ENCODE measurements at regions not wholly inside any gene's neighbourhood (a gene's known extent, or its start where the extent isn't known, plus 50 kb on each side); places are given as distances from the start of the nearest gene placed in this dataset.

GRCh38 chr2:8363161-8363560, 318.7 kb upstream of the ID2 start:
- TF ChIP-seq POLR2A (IDR thresholded peaks at IDR 0.05): no peak
- no peak for TF ChIP-seq EP300 (IDR thresholded peaks at IDR 0.05)
- no peak for TF ChIP-seq CTCF (IDR thresholded peaks at IDR 0.05)
- TF ChIP-seq POLR2AphosphoS5 (IDR thresholded peaks at IDR 0.05): no peak
- Histone ChIP-seq H3K9me3 (no peaks in the 10 kb centered on the region), H3K27me3 (no peaks in the 10 kb centered on the region), H3K27ac (no peak overlapping the region), H3K36me3 (no peaks in the 10 kb centered on the region), H3K4me3 (no peak overlapping the region), H3K4me1 (no peaks in the 10 kb centered on the region)
- intact Hi-C loops (cut with DNase I): no loop called here
- no peak for DNase-seq
- 93 to 95% methylated on average over 6 of the region's 6 CpGs for WGBS, 2 donors

GRCh38 chr2:8364668-8365067, 317.2 kb upstream of the ID2 start:
- intact Hi-C loops (cut with DNase I): no loop called here
- 31 to 68% methylated on average over 1 of the region's 1 CpG for WGBS, 2 donors
- Histone ChIP-seq H3K27ac (no peak overlapping the region), H3K4me3 (no peak overlapping the region), H3K36me3 (no peaks in the 10 kb centered on the region), H3K4me1 (no peaks in the 10 kb centered on the region), H3K27me3 (no peaks in the 10 kb centered on the region), H3K9me3 (no peaks in the 10 kb centered on the region)
- no peak for TF ChIP-seq EP300 (IDR thresholded peaks at IDR 0.05)
- TF ChIP-seq POLR2A (IDR thresholded peaks at IDR 0.05): no peak
- TF ChIP-seq CTCF (IDR thresholded peaks at IDR 0.05): no peak
- no peak for TF ChIP-seq POLR2AphosphoS5 (IDR thresholded peaks at IDR 0.05)
- DNase-seq: no peak

GRCh38 chr2:8365331-8365910, 316.4 kb upstream of the ID2 start:
- TF ChIP-seq EP300 (IDR thresholded peaks at IDR 0.05): no peak
- no peak for TF ChIP-seq POLR2A (IDR thresholded peaks at IDR 0.05)
- TF ChIP-seq POLR2AphosphoS5 (IDR thresholded peaks at IDR 0.05): no peak
- TF ChIP-seq CTCF (IDR thresholded peaks at IDR 0.05): no peak
- H3K4me1 ChIP-seq: no peaks in the 10 kb centered on the region
- H3K36me3 ChIP-seq: no peaks in the 10 kb centered on the region
- no peak for DNase-seq
- WGBS, 2 donors: 96 to 97% methylated on average over 16 of the region's 16 CpGs
- no peaks in the 10 kb centered on the region for H3K9me3 ChIP-seq
- H3K4me3 ChIP-seq: no peak overlapping the region
- no peaks in the 10 kb centered on the region for H3K27me3 ChIP-seq
- no peak overlapping the region for H3K27ac ChIP-seq
- intact Hi-C loops (cut with DNase I): no loop called here

GRCh38 chr2:8367833-8368232, 314.0 kb upstream of the ID2 start:
- Histone ChIP-seq H3K4me3 (no peak overlapping the region), H3K27ac (no peak overlapping the region), H3K4me1 (no peaks in the 10 kb centered on the region), H3K36me3 (no peaks in the 10 kb centered on the region), H3K9me3 (no peaks in the 10 kb centered on the region), H3K27me3 (no peaks in the 10 kb centered on the region)
- no peak for DNase-seq
- intact Hi-C loops (cut with DNase I): no loop called here
- TF ChIP-seq POLR2AphosphoS5 (IDR thresholded peaks at IDR 0.05) (no peak), EP300 (IDR thresholded peaks at IDR 0.05) (no peak), POLR2A (IDR thresholded peaks at IDR 0.05) (no peak), CTCF (IDR thresholded peaks at IDR 0.05) (no peak)
- 90 to 95% methylated on average over 3 of the region's 3 CpGs for WGBS, 2 donors

- Histone ChIP-seq H3K27me3 (no peaks in the 10 kb centered on the region), H3K9me3 (no peaks in the 10 kb centered on the region), H3K27ac (no peak overlapping the region), H3K36me3 (no peaks in the 10 kb centered on the region), H3K4me3 (no peak overlapping the region), H3K4me1 (no peaks in the 10 kb centered on the region)
- DNase-seq: no peak
- WGBS, 2 donors: 93% methylated on average over 6 of the region's 6 CpGs
- intact Hi-C loops (cut with DNase I): no loop called here
- TF ChIP-seq POLR2AphosphoS5 (IDR thresholded peaks at IDR 0.05) (no peak), EP300 (IDR thresholded peaks at IDR 0.05) (no peak), POLR2A (IDR thresholded peaks at IDR 0.05) (no peak), CTCF (IDR thresholded peaks at IDR 0.05) (no peak)
These were observed 313.4 kb upstream of the ID2 start for GRCh38 chr2:8368463-8368862.
